ENCODE measurements at regions not wholly inside any gene's neighbourhood (a gene's known extent, or its start where the extent isn't known, plus 50 kb on each side); places are given as distances from the start of the nearest gene placed in this dataset.

DNA sequence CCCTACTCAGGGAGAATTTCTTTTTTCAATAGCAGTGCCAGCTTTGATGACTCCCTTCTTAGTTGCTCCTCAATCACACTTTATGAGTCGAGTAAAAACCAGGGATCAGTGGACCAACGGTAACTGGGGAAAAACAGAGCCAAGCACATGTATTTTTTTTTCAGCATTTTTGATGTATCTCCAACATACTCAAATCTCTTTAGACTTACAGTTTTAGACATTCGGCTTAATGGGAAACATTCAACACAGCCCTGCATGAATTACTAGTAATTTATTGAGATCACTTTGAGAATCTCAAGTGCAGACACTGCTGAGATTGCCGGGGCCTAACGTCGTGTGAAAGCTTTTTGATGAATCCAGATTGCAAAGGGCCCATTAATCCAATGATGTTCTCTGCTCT lies 306.7 kb downstream of the NUAK1 start:
- DNase-seq (ENCODE audit: low read depth) = no peak
- TF ChIP-seq, protein P1, sequence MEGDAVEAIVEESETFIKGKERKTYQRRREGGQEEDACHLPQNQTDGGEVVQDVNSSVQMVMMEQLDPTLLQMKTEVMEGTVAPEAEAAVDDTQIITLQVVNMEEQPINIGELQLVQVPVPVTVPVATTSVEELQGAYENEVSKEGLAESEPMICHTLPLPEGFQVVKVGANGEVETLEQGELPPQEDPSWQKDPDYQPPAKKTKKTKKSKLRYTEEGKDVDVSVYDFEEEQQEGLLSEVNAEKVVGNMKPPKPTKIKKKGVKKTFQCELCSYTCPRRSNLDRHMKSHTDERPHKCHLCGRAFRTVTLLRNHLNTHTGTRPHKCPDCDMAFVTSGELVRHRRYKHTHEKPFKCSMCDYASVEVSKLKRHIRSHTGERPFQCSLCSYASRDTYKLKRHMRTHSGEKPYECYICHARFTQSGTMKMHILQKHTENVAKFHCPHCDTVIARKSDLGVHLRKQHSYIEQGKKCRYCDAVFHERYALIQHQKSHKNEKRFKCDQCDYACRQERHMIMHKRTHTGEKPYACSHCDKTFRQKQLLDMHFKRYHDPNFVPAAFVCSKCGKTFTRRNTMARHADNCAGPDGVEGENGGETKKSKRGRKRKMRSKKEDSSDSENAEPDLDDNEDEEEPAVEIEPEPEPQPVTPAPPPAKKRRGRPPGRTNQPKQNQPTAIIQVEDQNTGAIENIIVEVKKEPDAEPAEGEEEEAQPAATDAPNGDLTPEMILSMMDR (IDR thresholded peaks at IDR 0.05; ENCODE audit: insufficient read depth, low read length, poor library complexity, severe bottlenecking) = no peak
- Histone ChIP-seq H3K36me3 (ENCODE audit: control insufficient read depth, insufficient read depth, low read length) (no peaks in the 10 kb centered on the region), H3K27me3 (ENCODE audit: control insufficient read depth, insufficient read depth, low read length) (no peaks in the 10 kb centered on the region), H3K4me3 (ENCODE audit: low read depth, low read length) (no peak overlapping the region)

DNA sequence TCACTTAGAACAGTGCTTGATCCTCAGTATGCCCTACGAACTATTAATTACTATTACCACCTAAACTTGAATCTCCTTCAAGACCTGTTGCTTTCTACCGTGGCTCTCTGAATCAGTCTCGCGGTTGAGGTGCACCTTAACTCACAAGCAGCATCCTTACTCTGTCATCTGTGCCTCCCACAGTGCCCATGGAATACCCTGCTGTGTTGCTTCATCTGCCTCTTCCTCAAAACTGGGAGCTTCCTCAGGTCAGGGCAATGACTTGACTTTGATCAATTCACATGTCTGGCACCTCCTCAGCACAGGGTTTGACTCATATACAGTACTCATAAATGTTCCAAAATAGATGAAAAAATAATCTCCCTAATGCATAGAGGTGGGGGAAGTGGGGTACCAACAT lies 305.9 kb downstream of the NUAK1 start:
- Histone ChIP-seq H3K36me3 (ENCODE audit: control insufficient read depth, insufficient read depth, low read length) (no peaks in the 10 kb centered on the region), H3K4me3 (ENCODE audit: low read depth, low read length) (no peak overlapping the region)
- DNase-seq (ENCODE audit: low read depth) = no peak

DNA sequence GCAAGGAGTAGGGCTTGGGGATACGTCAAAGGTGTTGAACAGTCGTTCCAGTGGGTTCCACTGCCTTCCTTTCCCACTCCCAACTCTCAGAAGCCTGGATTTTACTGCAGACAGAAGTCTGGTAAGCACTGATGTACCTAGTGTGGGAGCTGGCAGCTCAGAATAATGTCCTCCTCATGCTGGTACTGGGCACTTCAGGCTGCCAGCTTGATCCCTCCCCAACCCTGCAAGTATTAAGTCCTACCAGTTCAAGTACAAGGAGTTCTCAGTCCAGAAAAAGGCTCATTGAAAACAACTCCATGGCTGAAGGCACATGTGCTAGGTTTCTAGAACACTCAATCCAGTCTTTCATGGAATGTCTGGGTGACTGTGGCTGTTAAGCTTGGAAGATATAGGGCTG lies 304.3 kb downstream of the NUAK1 start:
- no peaks in the 10 kb centered on the region for H3K27me3 ChIP-seq (ENCODE audit: control insufficient read depth, insufficient read depth, low read length)
- no peak for DNase-seq (ENCODE audit: low read depth)
- no peaks in the 10 kb centered on the region for H3K36me3 ChIP-seq (ENCODE audit: control insufficient read depth, insufficient read depth, low read length)
- H3K4me3 ChIP-seq (ENCODE audit: low read depth, low read length) = no peak overlapping the region
- TF ChIP-seq, protein P1 (IDR thresholded peaks at IDR 0.05; ENCODE audit: insufficient read depth, low read length, poor library complexity, severe bottlenecking) = no peak

More for the DNA sequence above, 305.9 kb downstream of the NUAK1 start:
- no peaks in the 10 kb centered on the region for H3K27me3 ChIP-seq (ENCODE audit: control insufficient read depth, insufficient read depth, low read length)
- TF ChIP-seq, protein P1 (IDR thresholded peaks at IDR 0.05; ENCODE audit: insufficient read depth, low read length, poor library complexity, severe bottlenecking) = no peak

DNA sequence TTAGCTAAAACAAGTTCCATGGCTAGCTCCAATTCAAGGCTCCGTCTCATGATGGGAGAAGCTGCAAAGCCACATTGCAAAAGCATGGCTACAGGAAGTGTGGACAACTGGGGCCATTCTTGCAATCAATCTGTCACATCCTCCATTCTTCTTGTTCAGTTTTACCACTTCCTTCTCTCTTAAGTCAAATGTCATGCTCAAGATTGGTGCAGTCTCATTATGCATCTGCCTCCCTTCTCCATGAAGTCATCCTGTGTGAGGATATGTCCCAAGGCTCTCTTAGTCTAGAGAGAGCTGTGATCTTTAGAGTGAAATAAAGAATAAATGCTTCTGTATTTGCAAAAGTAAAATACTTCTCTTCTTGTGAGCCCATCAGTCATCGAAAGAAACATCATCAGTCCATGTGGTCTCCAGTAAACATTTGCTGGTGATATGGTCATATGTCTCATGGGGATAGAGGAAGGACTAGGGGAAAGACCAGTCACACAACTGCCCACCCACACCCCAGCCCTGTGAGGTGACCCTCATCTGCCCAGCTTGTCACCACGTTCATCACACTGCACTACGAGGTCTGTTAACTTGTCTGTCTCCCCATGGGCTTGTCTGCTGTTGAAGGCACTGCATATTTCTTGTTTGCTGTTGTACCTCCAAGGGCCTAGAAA lies 303.0 kb downstream of the NUAK1 start:
- no peak for DNase-seq (ENCODE audit: low read depth)
- Histone ChIP-seq H3K36me3 (ENCODE audit: control insufficient read depth, insufficient read depth, low read length) (no peaks in the 10 kb centered on the region), H3K27me3 (ENCODE audit: control insufficient read depth, insufficient read depth, low read length) (no peaks in the 10 kb centered on the region), H3K4me3 (ENCODE audit: low read depth, low read length) (no peak overlapping the region)
- TF ChIP-seq, protein P1 (IDR thresholded peaks at IDR 0.05; ENCODE audit: insufficient read depth, low read length, poor library complexity, severe bottlenecking) = no peak

DNA sequence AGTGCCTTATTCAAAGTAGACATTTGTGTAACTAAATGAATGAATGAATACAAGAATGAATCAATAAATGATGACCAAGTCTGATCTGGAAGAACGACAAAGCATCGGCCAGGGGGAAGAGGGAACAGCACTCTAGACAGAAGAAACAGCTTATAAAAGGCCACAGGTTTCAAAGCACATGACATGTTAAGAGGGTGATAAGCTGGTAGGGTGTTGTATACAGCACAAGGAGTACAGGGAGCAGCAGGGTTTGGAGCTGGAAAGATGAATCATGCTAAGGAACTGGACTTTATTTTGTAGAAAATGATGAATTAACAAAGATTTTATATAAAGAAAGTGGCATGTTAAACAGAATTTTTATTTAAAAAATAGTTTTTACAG lies 302.5 kb downstream of the NUAK1 start:
- TF ChIP-seq, protein P1 (IDR thresholded peaks at IDR 0.05; ENCODE audit: insufficient read depth, low read length, poor library complexity, severe bottlenecking) = no peak
- Histone ChIP-seq H3K27me3 (ENCODE audit: control insufficient read depth, insufficient read depth, low read length) (no peaks in the 10 kb centered on the region), H3K4me3 (ENCODE audit: low read depth, low read length) (no peak overlapping the region), H3K36me3 (ENCODE audit: control insufficient read depth, insufficient read depth, low read length) (no peaks in the 10 kb centered on the region)
- no peak for DNase-seq (ENCODE audit: low read depth)

DNA sequence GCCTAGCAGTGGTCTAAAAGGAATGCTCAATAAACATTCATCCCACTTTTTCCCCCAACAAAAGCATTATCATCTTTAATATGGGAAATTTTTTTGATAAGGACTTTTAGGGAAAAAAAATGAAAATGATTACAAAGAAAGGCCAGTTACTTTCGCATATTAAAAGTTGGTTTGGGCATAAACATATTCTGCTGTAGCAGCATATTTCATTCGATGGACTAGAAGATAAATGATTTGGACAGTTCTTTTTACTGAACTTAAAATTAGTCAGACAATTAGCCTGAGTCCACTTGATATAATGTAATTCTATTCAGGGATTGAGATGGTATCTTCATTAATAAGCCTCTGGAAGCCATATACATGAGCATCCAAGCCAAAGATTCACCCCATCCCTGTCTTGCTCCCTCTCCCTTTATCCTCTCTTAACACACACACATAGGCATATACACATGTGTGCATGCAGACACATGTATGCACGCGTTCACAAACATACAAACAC lies 299.1 kb downstream of the NUAK1 start:
- Histone ChIP-seq H3K27me3 (ENCODE audit: control insufficient read depth, insufficient read depth, low read length) (no peaks in the 10 kb centered on the region), H3K4me3 (ENCODE audit: low read depth, low read length) (no peak overlapping the region), H3K36me3 (ENCODE audit: control insufficient read depth, insufficient read depth, low read length) (no peaks in the 10 kb centered on the region)
- TF ChIP-seq, protein P1 (IDR thresholded peaks at IDR 0.05; ENCODE audit: insufficient read depth, low read length, poor library complexity, severe bottlenecking) = no peak
- no peak for DNase-seq (ENCODE audit: low read depth)

Measured in kidney epithelial cell (primary cell).